ENCODE measurements at regions not wholly inside any gene's neighbourhood (a gene's known extent, or its start where the extent isn't known, plus 50 kb on each side); places are given as distances from the start of the nearest gene placed in this dataset.

DNA sequence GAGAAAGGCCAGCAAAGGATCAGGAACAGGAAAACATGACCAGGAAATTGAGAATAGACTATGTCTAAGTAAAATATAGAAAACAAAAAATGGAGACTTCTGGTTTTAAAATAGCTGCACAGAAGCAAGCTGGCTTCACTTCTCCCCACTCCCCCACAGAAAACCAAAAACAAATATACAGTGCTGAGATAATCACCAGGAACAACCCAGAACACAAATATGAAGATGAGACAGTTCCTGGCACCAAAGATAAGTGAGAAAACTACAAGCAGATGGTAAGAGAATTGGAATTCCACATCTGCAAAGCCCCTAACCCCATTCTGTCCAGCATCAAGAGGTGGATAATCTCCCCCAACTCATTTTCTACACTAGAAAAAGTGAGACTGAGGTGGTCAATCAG lies 397.7 kb downstream of the SUCLA2 start:
- no peak for DNase-seq

DNA sequence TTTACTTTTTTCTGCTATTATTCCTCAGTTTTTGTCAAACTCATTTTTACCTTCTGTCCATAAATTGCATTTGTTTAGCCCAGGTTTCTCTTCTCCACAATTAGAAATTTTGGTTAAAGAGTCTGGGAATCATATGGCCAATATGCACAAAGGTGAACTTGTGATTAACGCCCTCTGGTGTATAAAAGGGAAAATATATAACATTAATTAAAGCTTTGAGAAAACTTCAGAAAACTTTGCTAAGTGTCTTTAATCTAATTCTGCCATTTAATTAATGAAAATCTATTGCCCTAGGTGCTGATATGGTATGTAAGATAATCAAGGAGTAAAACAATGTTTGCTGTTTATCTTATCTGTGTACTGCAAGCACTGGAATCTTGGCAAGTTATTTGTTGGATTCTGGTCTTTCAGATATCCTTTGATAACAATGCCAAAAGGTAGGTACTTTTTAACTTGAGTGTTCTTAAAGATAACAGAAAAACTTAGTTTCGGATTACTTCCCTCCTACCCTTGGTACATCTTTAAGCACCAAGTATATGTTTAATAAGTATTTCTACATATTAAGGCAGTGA lies 402.6 kb downstream of the SUCLA2 start:
- DNase-seq, result peak; percentile 5 to 56

GRCh38 chr13:47594833-47595232 lies 406.2 kb downstream of the SUCLA2 start:
- DNase-seq, result peak; percentile 39 to 46

DNA sequence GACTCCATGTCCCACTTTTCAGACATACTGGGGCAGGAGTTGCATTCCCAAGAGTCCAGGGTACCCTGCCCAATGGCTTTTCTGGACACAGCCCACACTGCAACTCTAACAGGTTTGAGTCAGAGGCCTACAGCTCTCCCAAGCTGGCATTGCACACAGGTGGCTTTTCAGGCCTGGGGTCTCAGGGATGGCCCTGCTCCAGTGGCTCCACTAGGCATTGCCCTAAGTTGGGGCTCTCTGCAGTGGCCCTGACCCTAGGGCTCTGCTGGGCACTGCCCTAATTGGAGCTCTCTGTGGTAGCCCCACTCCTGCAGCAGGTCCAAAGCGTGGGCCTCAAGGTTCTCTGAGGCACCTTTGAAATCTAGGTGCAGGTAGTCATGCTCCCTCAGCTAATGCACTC lies 408.8 kb downstream of the SUCLA2 start:
- DNase-seq, result no peak

DNA sequence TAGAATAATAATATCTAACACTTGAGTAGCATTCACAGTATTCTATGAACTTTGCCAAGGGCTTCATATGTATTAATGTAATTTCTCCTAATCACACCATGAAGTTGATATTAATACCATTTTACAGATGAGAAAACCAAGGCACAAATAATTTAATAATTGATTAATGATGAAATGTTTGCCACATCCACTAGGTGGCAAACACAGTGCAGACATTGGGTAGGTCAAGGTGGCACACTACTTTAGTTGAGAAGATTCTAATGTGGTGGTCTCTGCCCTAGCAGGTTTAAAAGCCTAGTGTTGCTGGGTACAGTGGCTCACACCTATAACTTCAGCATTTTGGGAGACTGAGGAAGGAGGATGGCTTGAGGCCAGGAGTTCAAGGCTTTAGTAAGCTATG lies 412.4 kb downstream of the SUCLA2 start:
- DNase-seq, result no peak

- no peak for DNase-seq
These were observed 428.7 kb downstream of the SUCLA2 start for GRCh38 chr13:47572375-47572774.

GRCh38 chr13:47564041-47564440 lies 437.0 kb downstream of the SUCLA2 start:
- no peak for DNase-seq

GRCh38 chr13:47556703-47557102 lies 444.4 kb downstream of the SUCLA2 start:
- no peak for DNase-seq

DNA sequence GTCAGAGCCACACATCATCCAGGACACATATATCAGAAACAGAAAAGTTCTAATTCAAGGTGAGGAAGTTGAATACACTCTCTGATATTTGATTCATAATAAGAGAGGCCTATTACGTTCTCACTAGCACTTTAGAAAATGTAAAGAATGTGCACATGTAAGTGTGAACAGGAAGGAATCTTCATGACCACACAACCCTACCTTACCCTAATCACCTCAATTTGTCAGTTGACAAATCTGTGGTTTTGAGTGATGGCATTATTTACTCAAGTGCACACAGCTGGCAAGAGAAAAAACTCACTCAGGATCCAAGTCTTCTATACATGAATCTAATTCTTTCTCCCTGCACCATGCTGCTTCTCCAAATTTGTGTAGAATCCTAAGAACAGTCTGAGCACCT lies 445.8 kb downstream of the SUCLA2 start:
- DNase-seq, result no peak

DNA sequence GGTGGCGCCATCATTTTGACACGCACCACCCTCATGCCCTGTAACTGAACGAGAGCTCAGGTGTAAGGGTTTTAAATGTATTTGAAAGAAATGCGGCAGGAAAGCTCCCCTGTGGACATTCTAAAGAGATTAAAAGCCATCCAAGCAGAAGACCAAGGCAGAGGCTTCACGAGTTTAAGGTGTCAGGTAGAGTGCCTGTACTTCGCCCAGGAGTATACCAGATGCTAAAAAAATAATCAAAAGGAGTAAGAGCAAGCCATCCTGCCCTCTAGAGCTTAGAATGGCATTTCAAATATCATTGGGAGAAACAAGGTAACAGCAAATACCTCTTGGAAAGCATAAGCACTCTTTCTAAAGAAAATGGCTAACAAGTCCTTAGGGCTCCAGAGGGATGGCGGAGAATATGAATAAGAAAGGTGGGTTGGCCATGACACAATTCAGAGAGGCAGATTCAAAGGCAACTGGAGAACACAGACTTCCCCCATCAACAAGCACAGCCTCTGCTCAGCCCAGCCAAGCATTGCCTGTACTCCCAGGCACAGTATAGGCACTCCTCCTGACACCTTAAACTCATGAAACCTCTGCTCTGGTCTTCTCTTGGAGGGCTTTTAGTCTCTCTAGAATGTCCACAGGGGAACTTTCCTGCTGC lies 447.6 kb downstream of the SUCLA2 start:
- no peak for DNase-seq

- no peak for DNase-seq
These were observed 451.8 kb downstream of the SUCLA2 start for GRCh38 chr13:47549219-47549752.

DNA sequence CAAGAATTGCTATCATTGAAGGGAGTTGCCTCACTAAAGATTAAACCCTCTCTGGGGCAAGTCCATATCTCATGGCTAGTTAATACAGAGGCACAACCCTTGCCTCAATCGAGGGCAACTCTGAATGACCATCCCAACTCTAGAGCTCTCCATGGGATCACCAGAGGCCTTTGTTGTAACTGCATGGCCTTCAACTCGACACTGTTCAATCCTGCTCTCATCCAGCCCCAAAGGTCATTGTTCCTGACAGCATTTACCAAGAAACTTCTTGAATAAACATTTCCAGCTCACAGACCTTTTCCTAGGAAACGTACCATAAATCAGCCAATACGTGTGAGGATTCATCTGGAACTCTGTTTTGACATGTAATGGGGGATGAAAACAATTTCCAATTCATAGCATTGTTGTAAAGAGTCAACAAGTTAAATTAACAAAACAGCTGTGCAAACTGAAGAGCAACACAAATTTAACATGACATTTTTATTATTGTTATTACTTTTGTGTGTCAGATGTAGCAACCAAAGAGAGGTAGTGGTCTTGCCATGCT lies 452.7 kb downstream of the SUCLA2 start:
- DNase-seq, result no peak

DNA sequence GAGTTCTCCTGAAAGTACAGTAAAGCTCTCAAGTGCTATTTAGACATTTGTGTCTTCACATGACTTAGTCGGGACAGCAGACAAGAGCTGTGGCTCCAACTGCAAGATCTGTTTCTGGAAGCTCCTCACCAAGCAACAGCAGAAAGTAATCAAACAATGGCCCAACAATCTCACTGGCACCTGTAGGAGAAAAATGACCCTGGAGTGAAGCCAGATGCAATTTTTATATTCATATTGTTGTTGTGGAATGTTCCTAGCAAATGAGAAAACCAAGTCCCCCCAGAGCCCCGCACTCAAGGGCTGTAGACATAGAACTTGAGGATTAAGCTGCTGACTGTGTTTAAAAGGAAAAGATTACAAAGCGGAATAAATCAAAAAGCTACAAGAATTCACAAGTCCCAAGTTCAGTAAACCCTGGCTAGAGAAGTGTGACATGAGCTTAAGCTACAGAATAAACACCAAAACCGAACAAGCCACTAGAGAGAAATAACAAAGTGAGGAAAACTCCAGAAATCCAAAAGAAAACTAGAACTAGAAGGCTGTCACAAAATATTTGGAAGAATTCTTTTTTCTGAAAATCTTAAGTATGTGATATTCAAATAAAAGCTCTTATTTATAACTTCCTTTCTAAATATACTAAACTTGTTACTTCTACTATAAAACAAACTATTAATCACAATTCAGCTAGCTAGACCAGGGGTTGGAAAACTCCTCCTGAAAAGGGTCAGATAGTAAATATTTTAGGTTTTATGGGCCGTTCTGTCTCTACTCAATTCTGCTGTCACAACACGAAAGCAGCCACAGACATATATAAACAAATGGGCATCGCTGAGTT lies 454.5 kb downstream of the SUCLA2 start:
- DNase-seq, result no peak

DNA sequence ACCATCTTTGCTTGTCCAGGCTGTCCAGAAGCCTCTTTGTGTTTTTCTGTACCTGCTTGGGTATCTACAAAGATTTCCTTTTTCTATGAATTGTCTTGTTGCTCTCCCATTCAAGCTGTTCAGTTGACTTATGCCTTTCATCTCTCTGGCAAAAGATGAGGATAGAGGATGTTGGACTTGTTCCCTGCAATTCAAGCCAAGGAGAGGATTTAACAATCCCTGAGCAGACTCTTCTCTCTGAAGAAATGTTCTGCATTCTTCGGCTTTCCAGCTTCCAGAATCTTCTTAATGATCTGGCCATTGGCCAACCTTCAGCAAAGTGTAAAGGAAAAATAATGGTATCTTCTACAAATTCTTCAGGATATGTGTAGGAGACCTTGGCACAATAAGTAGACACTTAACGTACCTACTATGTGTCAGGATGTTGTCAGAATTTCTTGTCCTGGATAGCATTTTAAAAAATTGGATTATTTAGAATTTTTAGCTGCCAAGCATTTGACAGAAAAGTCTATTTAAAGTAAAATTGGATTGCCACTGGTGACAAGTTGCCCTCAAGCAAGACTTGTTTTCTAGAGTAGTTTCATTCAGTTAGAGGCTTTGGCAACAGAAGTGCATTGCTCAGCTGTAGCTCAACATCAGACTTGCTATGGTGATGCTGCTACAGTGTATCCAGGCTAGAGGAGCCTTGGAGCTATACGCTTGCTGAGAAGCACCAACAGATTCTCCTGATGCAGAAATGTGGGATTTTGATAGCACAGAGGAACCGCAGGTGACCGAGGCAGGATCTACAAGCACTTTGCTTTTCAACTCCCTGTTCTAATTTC lies 455.7 kb downstream of the SUCLA2 start:
- no peak for DNase-seq

DNA sequence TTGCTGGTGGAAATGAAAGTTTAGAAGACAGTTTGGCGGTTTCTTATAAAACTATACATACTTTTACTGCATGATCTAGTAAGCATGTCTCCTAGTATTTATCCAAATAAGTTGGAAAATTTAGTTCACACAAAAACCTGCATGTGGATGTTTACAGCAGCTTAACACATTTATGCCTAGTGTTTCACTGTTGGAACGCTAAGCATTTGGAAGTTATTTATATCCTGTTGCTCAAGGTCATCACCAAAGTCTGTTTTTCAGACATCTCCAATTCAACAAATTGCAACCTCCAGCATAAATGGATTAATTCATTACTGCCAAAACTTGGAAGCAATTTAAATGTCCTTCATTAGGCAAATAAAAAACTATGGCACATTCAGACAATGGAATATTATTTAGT lies 461.8 kb downstream of the SUCLA2 start:
- DNase-seq, result no peak

- DNase-seq, result no peak
These were observed 477.3 kb downstream of the SUCLA2 start for GRCh38 chr13:47523771-47524170.

GRCh38 chr13:47521890-47522487 lies 479.1 kb downstream of the SUCLA2 start:
- no peak for DNase-seq

DNA sequence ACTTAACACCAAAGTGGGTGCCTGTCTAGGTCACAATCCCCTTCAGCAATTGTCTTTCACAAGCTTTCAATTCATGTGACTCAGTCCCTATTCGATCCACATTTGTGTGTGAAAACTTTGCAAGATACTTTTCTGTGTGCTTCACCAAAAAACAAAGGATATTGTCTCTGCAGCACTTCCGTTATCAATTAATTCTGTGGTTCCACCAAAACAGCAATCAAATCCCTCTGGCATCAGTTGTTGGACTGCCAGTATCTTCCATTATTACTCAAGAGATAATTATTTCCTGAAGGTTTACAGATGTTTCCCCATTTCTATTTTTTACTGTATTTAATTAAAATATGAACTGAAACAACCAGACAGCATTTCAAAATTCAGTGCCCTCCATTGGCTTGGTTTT lies 481.4 kb downstream of the SUCLA2 start:
- peak; percentile 54 to 63 for DNase-seq

DNA sequence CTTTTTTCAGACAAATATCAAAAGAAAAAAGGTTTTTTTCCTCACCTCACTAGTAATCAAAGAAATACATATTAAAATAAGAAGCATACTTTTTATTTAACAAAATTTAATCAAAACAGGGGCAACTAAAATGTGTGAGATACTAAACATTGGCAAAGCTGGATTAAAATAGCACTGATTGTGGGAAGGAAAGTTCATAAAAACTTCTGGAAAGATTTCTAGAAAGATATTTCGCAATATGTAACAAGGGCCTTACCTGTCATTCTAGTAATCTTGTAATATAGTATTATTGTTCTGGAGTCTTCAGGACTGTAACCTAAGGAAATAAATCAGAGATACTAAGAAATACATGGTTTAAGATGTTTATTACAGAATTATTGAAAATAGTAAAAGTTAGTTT lies 482.5 kb downstream of the SUCLA2 start:
- DNase-seq, result no peak

- DNase-seq, result no peak
These were observed 489.4 kb downstream of the SUCLA2 start for GRCh38 chr13:47511647-47512046.

- no peak for DNase-seq
These were observed 492.4 kb downstream of the SUCLA2 start for GRCh38 chr13:47508527-47509228.

- no peak for DNase-seq
These were observed 497.6 kb downstream of the SUCLA2 start for GRCh38 chr13:47503475-47503874.

Measured in AML-193 (cell line).